ENCODE measurements at regions not wholly inside any gene's neighbourhood (a gene's known extent, or its start where the extent isn't known, plus 50 kb on each side); places are given as distances from the start of the nearest gene placed in this dataset.

- no peak for TF ChIP-seq POLR2AphosphoS5 (IDR thresholded peaks at IDR 0.05; ENCODE audit: low read depth)
- no peak for TF ChIP-seq CTCF (IDR thresholded peaks at IDR 0.05; ENCODE audit: insufficient read depth, low read length)
- no peak for TF ChIP-seq GABPA (IDR thresholded peaks at IDR 0.05; ENCODE audit: low read depth)
Observed at GRCh38 chr13:58531614-58532013, 900.1 kb downstream of the PCDH17 start.

Data from HL-60 (cell line).